ENCODE measurements at regions not wholly inside any gene's neighbourhood (a gene's known extent, or its start where the extent isn't known, plus 50 kb on each side); places are given as distances from the start of the nearest gene placed in this dataset.
"Not testable (repeated sequence)": the region's sequence is repeated elsewhere in the genome, so short reads cannot be mapped to it uniquely, and the experiment has no call there.

GRCh38 chr21:27771938-27772483, 805.1 kb upstream of the ADAMTS5 start:
- no peak overlapping the region for H3K27ac ChIP-seq
- ATAC-seq (ENCODE audit: insufficient number of reproducible peaks, low FRiP score, low read depth) (no peak), DNase-seq (ENCODE audit: low spot score) (no peak)
- H3K36me3 ChIP-seq = no peaks in the 10 kb centered on the region
- no peaks in the 10 kb centered on the region for H3K27me3 ChIP-seq (replicated peaks; ENCODE audit: insufficient read depth)
- H3K4me3 ChIP-seq = no peak overlapping the region
- TF ChIP-seq, protein P1, sequence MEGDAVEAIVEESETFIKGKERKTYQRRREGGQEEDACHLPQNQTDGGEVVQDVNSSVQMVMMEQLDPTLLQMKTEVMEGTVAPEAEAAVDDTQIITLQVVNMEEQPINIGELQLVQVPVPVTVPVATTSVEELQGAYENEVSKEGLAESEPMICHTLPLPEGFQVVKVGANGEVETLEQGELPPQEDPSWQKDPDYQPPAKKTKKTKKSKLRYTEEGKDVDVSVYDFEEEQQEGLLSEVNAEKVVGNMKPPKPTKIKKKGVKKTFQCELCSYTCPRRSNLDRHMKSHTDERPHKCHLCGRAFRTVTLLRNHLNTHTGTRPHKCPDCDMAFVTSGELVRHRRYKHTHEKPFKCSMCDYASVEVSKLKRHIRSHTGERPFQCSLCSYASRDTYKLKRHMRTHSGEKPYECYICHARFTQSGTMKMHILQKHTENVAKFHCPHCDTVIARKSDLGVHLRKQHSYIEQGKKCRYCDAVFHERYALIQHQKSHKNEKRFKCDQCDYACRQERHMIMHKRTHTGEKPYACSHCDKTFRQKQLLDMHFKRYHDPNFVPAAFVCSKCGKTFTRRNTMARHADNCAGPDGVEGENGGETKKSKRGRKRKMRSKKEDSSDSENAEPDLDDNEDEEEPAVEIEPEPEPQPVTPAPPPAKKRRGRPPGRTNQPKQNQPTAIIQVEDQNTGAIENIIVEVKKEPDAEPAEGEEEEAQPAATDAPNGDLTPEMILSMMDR (IDR thresholded peaks at IDR 0.05) = no peak
- no peaks in the 10 kb centered on the region for H3K9me3 ChIP-seq
- no peaks in the 10 kb centered on the region for H3K4me1 ChIP-seq (ENCODE audit: control insufficient read depth in 1 of 2, low read depth in 2 of 2)

GRCh38 chr21:27769763-27770162, 802.9 kb upstream of the ADAMTS5 start:
- Histone ChIP-seq H3K4me1 (ENCODE audit: control insufficient read depth in 1 of 2, low read depth in 2 of 2) (no peaks in the 10 kb centered on the region), H3K27ac (no peak overlapping the region), H3K9me3 (no peaks in the 10 kb centered on the region), H3K36me3 (no peaks in the 10 kb centered on the region), H3K4me3 (no peak overlapping the region), H3K27me3 (replicated peaks; ENCODE audit: insufficient read depth) (no peaks in the 10 kb centered on the region)
- ATAC-seq (ENCODE audit: insufficient number of reproducible peaks, low FRiP score, low read depth) (no peak), DNase-seq (ENCODE audit: low spot score) (no peak)
- TF ChIP-seq, protein P1 (IDR thresholded peaks at IDR 0.05) = no peak

- H3K36me3 ChIP-seq; H3K4me1 ChIP-seq (ENCODE audit: control insufficient read depth in 1 of 2, low read depth in 2 of 2); H3K4me3 ChIP-seq; ATAC-seq (ENCODE audit: insufficient number of reproducible peaks, low FRiP score, low read depth); DNase-seq (ENCODE audit: low spot score); H3K27me3 ChIP-seq (replicated peaks; ENCODE audit: insufficient read depth); H3K27ac ChIP-seq; H3K9me3 ChIP-seq: not testable (repeated sequence)
Observed at GRCh38 chr21:27768046-27768637, 801.3 kb upstream of the ADAMTS5 start.

GRCh38 chr21:27764056-27764455, 797.2 kb upstream of the ADAMTS5 start:
- DNase-seq (ENCODE audit: low spot score) (no peak), ATAC-seq (ENCODE audit: insufficient number of reproducible peaks, low FRiP score, low read depth) (no peak)
- Histone ChIP-seq H3K36me3 (no peaks in the 10 kb centered on the region), H3K27me3 (replicated peaks; ENCODE audit: insufficient read depth) (no peaks in the 10 kb centered on the region), H3K27ac (no peak overlapping the region), H3K4me1 (ENCODE audit: control insufficient read depth in 1 of 2, low read depth in 2 of 2) (no peaks in the 10 kb centered on the region), H3K4me3 (no peak overlapping the region), H3K9me3 (no peaks in the 10 kb centered on the region)
- TF ChIP-seq, protein P1 (IDR thresholded peaks at IDR 0.05) = no peak

- Histone ChIP-seq H3K9me3 (no peaks in the 10 kb centered on the region), H3K27me3 (replicated peaks; ENCODE audit: insufficient read depth) (no peaks in the 10 kb centered on the region), H3K4me3 (no peak overlapping the region), H3K36me3 (no peaks in the 10 kb centered on the region), H3K4me1 (ENCODE audit: control insufficient read depth in 1 of 2, low read depth in 2 of 2) (no peaks in the 10 kb centered on the region), H3K27ac (no peak overlapping the region)
- ATAC-seq (ENCODE audit: insufficient number of reproducible peaks, low FRiP score, low read depth) = no peak
- no peak for DNase-seq (ENCODE audit: low spot score)
- TF ChIP-seq, protein P1 (IDR thresholded peaks at IDR 0.05) = no peak
Observed at GRCh38 chr21:27761623-27762022, 794.7 kb upstream of the ADAMTS5 start.

DNA sequence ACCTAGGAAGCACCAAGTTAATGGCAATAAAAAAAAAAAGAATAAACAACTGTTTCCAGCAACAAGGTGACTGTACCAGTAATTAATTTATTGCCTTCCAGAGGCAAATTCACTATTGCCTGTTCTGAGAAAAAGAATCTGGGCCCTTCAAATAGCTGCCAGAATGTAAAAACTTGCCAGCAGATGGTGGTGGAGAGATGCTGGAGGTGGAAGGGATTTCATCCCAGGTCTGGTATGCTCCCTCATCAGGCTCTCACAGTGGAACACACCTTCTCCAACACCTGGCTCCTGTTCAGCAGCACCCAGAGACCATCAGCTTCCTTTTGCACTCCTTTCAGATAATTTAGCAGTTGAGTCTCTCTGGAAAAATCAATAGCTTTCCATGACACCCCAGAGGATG, 792.9 kb upstream of the ADAMTS5 start:
- Histone ChIP-seq H3K4me3 (no peak overlapping the region), H3K27ac (no peak overlapping the region)

More for the DNA sequence above, 792.9 kb upstream of the ADAMTS5 start:
- ATAC-seq (ENCODE audit: insufficient number of reproducible peaks, low FRiP score, low read depth) (no peak), DNase-seq (ENCODE audit: low spot score) (no peak)
- H3K36me3 ChIP-seq = no peaks in the 10 kb centered on the region
- H3K4me1 ChIP-seq (ENCODE audit: control insufficient read depth in 1 of 2, low read depth in 2 of 2) = no peaks in the 10 kb centered on the region
- no peaks in the 10 kb centered on the region for H3K27me3 ChIP-seq (replicated peaks; ENCODE audit: insufficient read depth)
- TF ChIP-seq, protein P1 (IDR thresholded peaks at IDR 0.05) = no peak
- H3K9me3 ChIP-seq = no peaks in the 10 kb centered on the region

Measured in thoracic aorta (tissue), 2 donors.